ENCODE measurements at regions not wholly inside any gene's neighbourhood (a gene's known extent, or its start where the extent isn't known, plus 50 kb on each side); places are given as distances from the start of the nearest gene placed in this dataset.

GRCh38 chr18:42480441-42480840 lies 525.4 kb downstream of the PIK3C3 start:
- Histone ChIP-seq H3K27me3 (no peaks in the 10 kb centered on the region), H3K36me3 (no peaks in the 10 kb centered on the region), H3K4me3 (no peak overlapping the region), H3K27ac (replicated peaks in 1 of 4) (no peak overlapping the region), H3K9me3 (peaks cover 0 to 5% (median under 1%) of the 10 kb centered on the region in 4 donors), H3K4me1 (no peaks in the 10 kb centered on the region)
- intact Hi-C loops (cut with DNase I): no loop called here
- WGBS: 62% methylated on average over 5 of the region's 5 CpGs
- no peak for DNase-seq (ENCODE audit: extremely low spot score)
- TF ChIP-seq EP300 (IDR thresholded peaks at IDR 0.05): no peak
- TF ChIP-seq POLR2A (IDR thresholded peaks at IDR 0.05; ENCODE audit: low read depth): no peak
- TF ChIP-seq POLR2AphosphoS5 (IDR thresholded peaks at IDR 0.05): no peak
- no peak for TF ChIP-seq CTCF (IDR thresholded peaks at IDR 0.05)

GRCh38 chr18:42484648-42485047 lies 529.6 kb downstream of the PIK3C3 start:
- DNase-seq (ENCODE audit: extremely low spot score): no peak
- intact Hi-C loops (cut with DNase I): no loop called here
- no peak overlapping the region for H3K4me3 ChIP-seq
- H3K27me3 ChIP-seq: no peaks in the 10 kb centered on the region
- no peaks in the 10 kb centered on the region for H3K4me1 ChIP-seq
- H3K9me3 ChIP-seq: peaks cover 0 to 10% (median 3%) of the 10 kb centered on the region in 4 donors
- H3K27ac ChIP-seq (replicated peaks in 1 of 4): no peak overlapping the region
- TF ChIP-seq POLR2AphosphoS5 (IDR thresholded peaks at IDR 0.05): no peak
- no peak for TF ChIP-seq EP300 (IDR thresholded peaks at IDR 0.05)
- no peak for TF ChIP-seq CTCF (IDR thresholded peaks at IDR 0.05)
- TF ChIP-seq POLR2A (IDR thresholded peaks at IDR 0.05; ENCODE audit: low read depth): no peak
- no peaks in the 10 kb centered on the region for H3K36me3 ChIP-seq

- no peaks in the 10 kb centered on the region for H3K27me3 ChIP-seq
- no peaks in the 10 kb centered on the region for H3K4me1 ChIP-seq
- DNase-seq (ENCODE audit: extremely low spot score): no peak
- intact Hi-C loops (cut with DNase I): no loop called here
- no peak overlapping the region for H3K27ac ChIP-seq (replicated peaks in 1 of 4)
- no peaks in the 10 kb centered on the region for H3K36me3 ChIP-seq
- TF ChIP-seq EP300 (IDR thresholded peaks at IDR 0.05) (no peak), POLR2AphosphoS5 (IDR thresholded peaks at IDR 0.05) (no peak), CTCF (IDR thresholded peaks at IDR 0.05) (no peak), POLR2A (IDR thresholded peaks at IDR 0.05; ENCODE audit: low read depth) (no peak)
- WGBS: 44% methylated on average over 2 of the region's 2 CpGs
- no peak overlapping the region for H3K4me3 ChIP-seq
- peaks cover 0 to 10% (median 3%) of the 10 kb centered on the region in 4 donors for H3K9me3 ChIP-seq
These were observed 531.2 kb downstream of the PIK3C3 start for GRCh38 chr18:42486271-42486670.

- Histone ChIP-seq H3K9me3 (no peaks in the 10 kb centered on the region), H3K27me3 (no peaks in the 10 kb centered on the region), H3K27ac (replicated peaks in 1 of 4) (no peak overlapping the region), H3K4me3 (no peak overlapping the region), H3K36me3 (no peaks in the 10 kb centered on the region), H3K4me1 (no peaks in the 10 kb centered on the region)
- 71% methylated on average over 3 of the region's 3 CpGs for WGBS
- TF ChIP-seq EP300 (IDR thresholded peaks at IDR 0.05): no peak
- no peak for TF ChIP-seq POLR2A (IDR thresholded peaks at IDR 0.05; ENCODE audit: low read depth)
- TF ChIP-seq CTCF (IDR thresholded peaks at IDR 0.05): no peak
- TF ChIP-seq POLR2AphosphoS5 (IDR thresholded peaks at IDR 0.05): no peak
- DNase-seq (ENCODE audit: extremely low spot score): no peak
- intact Hi-C loops (cut with DNase I): no loop called here
These were observed 553.8 kb downstream of the PIK3C3 start for GRCh38 chr18:42508683-42509296.
